Right lobe of liver (tissue), 4 donors: ENCODE measurements at regions not wholly inside any gene's neighbourhood (a gene's known extent, or its start where the extent isn't known, plus 50 kb on each side); places are given as distances from the start of the nearest gene placed in this dataset.

Experiments used
- CTCF ChIP-seq, 4 donors: fragments of 200-600 bp in 3 of 4; fragments of 450-650 bp in 1 of 4; IDR thresholded peaks; one replicate each; pipeline versions ENCODE4 v1.5.1 to v1.8.0; 2016 to 2022; ENCODE audit warnings: antibody characterized with exemption in 4 of 4, mild to moderate bottlenecking in 2 of 4
- POLR2A ChIP-seq: fragments of 450-650 bp; IDR thresholded peaks from one replicate; pipeline ENCODE4 v1.6.1; 2017; ENCODE audit warnings: antibody characterized with exemption, mild to moderate bottlenecking
- donor health status: DM: no; HTN: no; CAD: no.
- donor health status: DM: no; HTN: no; CAD: no.
- donor health status: DM: no; HTN: yes; CAD: no.

DNA sequence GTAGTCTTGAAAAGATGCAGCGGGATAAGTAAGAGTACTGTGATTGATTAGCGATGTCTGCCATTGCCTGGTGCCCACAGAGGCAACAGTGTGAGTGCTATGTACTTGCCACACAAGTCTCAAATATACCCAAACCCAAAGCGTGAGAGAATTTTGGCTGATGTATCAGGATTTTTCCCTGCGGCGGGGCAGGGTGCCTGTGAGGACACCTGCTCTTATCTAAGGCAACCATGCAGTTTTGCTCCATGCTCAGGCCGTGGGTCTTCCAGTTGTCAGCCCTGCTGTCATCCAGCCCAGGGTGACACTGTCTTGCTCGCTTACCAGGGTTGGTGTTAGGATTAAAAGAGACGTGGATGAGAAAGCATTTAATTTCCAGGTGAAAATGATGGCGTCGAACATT is 202.7 kb downstream of the PTPRU start:
- TF ChIP-seq CTCF (IDR thresholded peaks at IDR 0.05) (no peak), POLR2A (no peak)
